Neural progenitor cell (in vitro differentiated cells): ENCODE measurements at regions not wholly inside any gene's neighbourhood (a gene's known extent, or its start where the extent isn't known, plus 50 kb on each side); places are given as distances from the start of the nearest gene placed in this dataset.

Source experiments
- EZH2 ChIP-seq: fragments of 200-600 bp; sonication (generic); IDR thresholded peaks from 2 replicates; pipeline ENCODE4 v1.6.1; 2017; ENCODE audit warnings: antibody characterized with exemption, mild to moderate bottlenecking, moderate library complexity
- EZH2phosphoT487 ChIP-seq: fragments of 200-600 bp; sonication (generic); IDR thresholded peaks from 2 replicates; pipeline ENCODE4 v1.6.1; 2017; ENCODE audit warnings: antibody characterized with exemption
- TF ChIP-seq, protein P1 (sequence below): fragments of 200-600 bp; sonication (generic); IDR thresholded peaks from 2 replicates; pipeline ENCODE4 v1.5.1; 2017; ENCODE audit warnings: antibody characterized with exemption, mild to moderate bottlenecking

DNA sequence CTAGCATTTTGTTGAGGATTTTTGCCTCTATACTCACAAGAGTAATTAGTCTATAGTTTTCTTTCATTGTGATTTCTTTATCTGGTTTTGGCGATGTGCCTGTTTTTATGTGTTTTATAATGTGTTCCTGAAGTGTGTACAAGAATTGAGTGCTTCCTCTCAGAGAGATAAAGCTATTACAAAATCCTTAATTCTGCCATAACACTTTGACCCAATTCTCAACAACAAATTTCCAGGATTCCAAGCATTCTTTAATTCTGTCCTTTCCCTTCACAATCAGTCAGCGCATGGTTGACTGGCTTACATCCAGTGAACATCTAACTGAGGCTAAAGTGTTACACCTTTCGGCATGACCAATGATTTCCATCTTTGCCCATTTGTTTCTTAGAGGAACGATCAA lies 282.9 kb upstream of the MVB12B start:
- TF ChIP-seq, protein P1, sequence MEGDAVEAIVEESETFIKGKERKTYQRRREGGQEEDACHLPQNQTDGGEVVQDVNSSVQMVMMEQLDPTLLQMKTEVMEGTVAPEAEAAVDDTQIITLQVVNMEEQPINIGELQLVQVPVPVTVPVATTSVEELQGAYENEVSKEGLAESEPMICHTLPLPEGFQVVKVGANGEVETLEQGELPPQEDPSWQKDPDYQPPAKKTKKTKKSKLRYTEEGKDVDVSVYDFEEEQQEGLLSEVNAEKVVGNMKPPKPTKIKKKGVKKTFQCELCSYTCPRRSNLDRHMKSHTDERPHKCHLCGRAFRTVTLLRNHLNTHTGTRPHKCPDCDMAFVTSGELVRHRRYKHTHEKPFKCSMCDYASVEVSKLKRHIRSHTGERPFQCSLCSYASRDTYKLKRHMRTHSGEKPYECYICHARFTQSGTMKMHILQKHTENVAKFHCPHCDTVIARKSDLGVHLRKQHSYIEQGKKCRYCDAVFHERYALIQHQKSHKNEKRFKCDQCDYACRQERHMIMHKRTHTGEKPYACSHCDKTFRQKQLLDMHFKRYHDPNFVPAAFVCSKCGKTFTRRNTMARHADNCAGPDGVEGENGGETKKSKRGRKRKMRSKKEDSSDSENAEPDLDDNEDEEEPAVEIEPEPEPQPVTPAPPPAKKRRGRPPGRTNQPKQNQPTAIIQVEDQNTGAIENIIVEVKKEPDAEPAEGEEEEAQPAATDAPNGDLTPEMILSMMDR: no peak
- no peak for TF ChIP-seq EZH2phosphoT487
- TF ChIP-seq EZH2: no peak
